HG03066 (cell line): ENCODE measurements at regions not wholly inside any gene's neighbourhood (a gene's known extent, or its start where the extent isn't known, plus 50 kb on each side); places are given as distances from the start of the nearest gene placed in this dataset.
"Not testable (repeated sequence)": the region's sequence is repeated elsewhere in the genome, so short reads cannot be mapped to it uniquely, and the experiment has no call there.

ENCODE experiments used
- ATAC-seq: cut with Tn5 transposase; IDR thresholded peaks from one replicate; pipeline ENCODE4 v1.9.1; 2021; ENCODE audit warnings: low read depth; ENCODE audit not compliant: unreplicated experiment

DNA sequence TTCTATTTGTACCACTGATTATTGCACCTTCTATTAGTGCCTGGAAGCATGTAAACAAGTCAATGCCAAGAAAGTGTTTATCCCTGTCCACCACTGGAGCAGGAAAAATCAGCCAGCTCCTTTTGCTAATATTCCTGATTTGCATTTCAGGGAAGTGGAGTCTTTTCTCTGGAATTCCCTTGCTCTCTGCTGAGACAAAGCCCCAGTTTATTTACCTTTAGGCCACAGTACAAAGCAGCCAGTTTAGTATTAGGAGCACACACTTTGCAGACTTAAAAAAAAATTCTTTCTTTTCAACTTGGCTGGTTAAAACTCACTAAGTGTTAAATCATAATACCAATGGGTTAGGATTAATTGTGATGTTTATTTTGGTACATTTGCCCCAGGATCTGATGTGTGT is 631.1 kb downstream of the PKHD1 start:
- ATAC-seq: no peak

DNA sequence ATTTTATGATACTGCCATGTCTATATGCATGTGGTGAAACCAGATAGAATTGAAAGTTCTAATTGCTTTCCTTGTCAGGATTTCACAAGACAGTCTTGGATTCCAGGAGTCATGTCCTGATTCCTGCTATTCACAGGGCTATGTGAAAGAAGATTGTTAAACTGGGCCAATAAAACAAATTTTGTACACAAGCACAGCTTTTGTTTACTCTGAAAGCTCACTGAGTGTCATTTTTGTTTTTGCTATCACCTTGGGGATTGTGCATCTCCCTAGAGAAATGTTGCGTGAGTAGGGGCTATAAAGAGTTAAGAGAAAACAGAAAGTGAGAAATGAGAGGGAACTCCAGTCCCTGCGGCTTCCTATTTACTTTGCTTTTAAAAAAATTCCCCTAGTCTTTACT is 627.5 kb downstream of the PKHD1 start:
- ATAC-seq: peak; percentile 85

DNA sequence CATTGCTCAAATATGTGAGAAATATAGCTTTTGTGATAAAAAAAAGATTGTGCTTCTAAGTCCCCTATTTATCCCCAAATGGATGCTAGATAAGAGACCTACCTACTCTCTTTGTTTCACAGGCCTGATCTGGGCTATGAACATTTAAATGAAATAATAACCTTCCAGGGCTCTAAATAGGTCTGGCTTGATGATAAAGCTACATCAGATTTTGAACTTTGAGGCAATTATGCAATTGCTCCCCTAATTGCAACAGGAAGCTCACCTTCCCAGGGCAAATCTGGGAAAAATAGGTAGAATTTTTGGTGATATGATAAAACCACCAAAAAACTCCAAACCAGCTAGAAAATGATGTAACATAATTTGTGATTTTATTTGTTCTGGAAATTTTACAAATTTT is 624.5 kb downstream of the PKHD1 start:
- no peak for ATAC-seq

DNA sequence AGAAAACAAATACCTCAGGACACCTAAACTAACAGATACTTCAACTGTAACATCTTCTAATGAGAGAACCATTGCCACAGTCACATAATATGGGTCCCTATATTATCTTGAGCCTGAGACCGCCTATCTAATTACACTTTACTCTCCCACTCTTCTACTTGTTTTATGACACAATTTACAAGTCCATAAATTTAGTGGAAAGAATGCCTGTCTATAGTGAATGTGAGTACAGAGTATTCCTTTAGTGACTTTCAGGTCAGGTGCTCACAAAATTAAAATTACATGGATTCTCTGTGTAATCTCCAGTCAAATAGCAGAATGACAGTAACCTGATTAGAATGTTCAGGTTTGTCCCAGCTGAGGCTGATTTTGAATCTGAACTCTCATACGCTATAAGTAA is 624.1 kb downstream of the PKHD1 start:
- ATAC-seq: no peak

DNA sequence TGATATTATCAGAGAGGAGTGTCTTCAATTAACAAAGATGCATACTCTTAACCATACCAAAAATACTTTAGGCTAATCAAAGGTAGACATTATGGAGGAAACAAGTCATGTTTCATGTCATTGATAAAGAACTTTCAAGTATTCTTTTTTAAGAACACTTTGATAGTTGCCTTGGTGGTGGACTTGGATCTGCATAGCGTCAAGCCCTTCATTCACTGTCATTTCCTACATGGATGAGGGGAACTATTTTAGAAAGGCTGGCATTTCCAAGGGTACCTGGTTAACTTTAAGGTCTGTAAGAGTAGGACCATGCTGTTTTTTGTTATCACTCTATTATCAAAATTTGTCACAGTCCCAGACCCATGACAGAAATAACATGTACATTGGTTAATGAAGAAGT is 622.5 kb downstream of the PKHD1 start:
- ATAC-seq: no peak

DNA sequence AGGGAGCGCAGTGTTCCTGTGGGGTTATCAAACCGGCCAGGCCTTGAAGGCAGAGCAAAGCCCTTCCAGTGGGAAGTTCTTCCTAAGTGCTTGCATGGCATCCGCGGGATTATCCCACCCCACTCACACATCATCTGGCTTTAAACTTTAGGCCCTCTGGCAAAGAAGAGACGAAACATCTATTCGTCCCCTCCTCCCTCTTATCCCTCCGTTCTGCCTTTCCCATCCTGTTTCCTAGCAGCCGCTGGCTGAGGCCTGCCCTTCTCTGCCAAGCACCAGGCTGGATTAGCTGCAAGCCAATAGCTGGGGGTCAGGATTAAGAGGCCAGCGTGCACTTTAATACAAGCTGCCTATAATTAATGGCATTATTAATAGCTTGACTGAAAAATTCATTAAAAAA is 621.0 kb downstream of the PKHD1 start:
- no peak for ATAC-seq

DNA sequence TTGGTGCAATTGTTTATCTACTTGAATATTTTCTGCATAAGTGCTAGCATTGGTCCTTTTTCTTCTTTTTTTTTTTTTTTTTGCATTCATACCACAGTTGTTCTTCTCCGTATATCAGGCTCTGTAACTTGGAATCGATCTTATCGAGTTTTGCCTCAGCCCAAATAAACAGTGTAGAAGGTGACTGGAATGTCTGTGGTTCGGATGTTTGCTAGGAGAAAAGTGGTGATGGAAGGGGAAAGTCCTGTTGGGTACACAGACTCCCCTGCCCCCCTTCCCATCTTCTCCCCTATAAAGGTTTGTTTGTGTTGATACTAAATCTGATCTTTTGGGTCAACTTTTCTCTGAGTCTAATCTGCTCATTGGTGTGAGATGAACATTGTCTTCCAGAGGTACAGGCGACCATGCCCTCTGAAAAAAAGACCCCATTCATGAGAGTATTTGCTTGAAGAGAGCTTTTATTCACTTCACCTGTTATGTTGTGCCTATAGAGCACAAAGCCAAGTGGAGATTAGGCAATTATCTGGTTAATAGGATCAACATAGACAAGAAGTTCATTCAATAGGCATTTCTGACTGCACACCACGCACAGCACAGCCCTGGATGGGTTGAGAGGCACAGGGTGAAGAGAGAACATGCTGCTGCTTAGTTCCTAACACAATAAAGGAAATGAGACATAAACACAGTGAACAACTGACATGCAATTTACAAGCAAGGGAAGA is 620.0 kb downstream of the PKHD1 start:
- no peak for ATAC-seq

DNA sequence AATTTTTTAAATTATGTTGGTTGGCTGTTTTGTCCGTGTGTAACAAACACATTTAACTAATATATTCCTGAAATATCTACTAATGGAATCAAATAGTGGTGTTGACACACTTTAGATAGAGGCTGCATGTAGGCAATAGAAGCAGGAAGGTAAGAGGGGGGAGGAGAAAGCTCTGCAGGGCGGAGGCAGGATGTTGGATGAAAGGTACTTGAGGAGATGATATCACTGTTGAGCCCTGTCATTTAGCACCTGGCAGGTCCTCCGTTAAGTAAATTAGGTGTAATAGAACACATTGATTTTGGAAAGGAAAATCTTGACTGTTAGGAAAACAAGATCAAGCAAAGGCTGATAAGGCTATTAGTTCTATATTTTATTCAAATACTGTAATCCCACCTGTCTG is 618.7 kb downstream of the PKHD1 start:
- no peak for ATAC-seq

DNA sequence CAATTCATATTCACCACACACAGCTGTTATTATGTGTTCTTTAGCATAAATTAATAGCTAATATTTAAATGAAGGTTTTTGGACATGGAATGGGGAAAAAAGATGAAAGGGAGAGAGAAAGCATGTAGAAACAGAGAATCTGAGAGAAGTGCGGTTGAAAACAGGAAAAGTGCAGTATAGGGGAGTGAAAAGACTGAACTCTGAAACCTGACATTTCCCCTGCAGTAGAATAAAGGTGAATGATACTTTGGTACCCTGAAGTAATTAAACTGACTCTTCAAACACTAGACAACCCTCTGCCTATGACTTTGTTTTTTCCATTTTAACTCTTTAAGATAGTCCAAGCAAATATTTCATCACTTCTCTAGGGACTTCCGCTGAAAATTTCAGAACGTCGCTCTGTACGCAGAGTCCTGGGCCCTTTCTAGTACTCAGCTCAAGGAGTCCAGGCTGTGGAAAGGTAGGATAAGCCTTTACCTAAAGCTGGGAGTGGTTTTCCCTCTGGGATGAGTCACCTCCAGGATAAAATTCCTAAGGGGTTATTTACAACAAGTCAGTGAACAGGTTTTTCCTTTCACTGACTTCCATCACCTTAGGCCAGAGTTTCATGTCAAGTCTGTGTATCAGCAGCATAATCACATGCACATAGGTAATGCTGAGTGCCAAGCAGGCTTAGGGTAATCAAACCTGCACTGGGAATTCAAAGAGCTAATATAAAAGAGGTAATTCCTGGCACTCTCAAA is 614.5 kb downstream of the PKHD1 start:
- ATAC-seq: no peak

DNA sequence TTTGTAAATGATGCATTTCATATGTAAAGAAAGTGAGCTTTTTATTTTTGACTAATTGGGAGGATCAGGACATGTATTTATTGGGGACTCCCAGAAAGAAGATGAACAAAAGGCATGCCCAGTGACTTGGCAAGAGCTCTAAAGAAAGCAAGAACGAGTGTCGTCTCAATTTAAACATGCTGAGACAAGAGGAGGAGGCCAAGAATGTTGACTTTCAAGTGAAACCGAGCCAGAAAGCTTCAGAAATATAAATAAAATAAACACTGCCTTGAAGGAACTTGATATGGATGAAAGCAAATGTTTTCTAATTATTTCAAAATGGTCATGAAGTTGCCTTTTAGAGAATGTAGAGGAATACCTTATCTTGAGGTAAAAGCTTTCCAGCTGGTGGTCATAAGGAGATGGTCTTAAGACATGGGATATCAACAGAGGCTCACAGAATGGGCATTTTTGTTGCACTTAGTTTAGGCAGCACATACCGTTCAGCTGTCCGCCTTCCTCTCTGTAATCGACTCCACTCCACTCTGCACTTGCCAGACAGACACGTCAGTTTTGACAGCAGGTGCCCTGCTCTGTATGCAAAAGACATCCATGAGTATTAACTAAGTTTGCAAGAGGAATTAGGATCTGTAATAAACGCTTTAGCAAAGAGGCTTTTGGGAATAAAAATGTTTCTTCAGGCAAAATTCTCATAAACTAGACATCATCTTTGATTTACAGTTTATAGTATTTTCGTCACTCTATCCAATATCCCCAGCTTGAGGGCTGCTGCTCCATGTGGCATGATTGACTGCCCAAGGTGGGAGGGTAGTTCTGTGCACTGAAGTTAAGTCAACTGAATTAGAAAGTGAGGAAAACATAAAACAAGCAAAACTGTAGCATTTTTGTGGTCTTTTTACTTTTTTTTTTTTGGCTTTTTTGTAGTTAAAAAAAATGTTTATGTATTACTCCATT is 613.1 kb downstream of the PKHD1 start:
- ATAC-seq: no peak

DNA sequence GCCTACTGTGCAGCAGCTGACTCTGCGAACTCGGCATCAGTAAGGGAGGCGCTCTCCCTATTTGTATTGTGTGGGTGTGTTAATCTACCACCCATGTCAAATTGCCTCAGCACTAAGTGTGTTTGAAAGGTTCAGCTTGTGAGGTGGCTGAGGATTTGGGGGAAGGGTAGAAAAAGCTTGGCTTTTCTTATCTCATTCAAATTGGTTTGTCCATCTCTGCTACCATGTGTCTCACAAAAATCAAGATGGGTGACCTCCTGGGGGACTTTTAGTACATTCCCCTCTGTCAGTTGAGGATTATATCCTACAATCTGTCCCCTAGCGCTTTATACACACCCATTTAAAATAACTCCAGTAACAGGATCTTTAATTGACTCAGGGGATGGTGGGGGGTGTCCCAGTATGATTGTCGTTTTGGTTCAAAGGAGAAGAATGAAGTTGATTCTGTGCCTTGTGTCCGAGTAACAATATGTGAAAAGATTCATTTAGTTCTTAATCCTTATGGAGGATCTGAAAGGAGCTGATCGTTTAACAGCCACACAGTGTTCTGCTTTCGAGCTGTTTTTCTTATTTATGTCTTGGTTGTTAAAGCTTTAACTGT is 609.6 kb downstream of the PKHD1 start:
- no peak for ATAC-seq

DNA sequence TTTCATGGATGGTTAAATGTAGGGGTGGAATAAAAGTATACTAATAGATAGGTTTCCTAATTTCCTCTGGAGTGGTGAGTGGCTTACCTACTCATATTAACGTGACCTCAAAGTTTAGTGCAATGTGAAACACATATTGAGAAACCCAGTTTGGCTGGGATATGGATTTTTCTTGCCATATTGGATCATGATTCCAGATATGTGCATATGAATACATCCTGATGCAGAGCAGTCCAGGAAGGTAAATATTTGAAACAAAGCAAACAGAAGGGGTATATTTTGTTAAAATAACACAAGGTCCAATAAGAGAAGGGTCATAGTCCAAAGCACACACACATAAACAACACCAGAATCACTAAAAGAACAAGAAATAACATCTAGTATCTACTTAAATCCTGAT is 608.1 kb downstream of the PKHD1 start:
- ATAC-seq: no peak

DNA sequence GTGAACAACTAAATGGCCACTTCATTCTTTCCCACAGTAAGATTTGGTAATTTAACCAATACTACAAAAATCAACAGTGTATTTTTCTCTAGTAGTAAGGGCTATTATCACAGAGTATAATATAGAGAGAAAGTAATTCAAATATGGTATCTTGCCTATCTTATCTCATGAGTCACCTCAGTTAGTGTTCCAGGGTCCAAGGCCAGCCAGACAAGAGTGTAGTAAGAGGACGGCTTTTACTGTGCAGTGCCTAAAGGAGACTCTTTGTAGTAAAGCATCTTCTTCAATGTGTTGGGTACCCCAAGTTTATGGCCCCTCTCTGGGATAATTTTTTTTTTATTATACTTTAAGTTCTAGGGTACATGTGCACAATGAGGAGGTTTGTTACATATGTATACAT is 607.4 kb downstream of the PKHD1 start:
- no peak for ATAC-seq

DNA sequence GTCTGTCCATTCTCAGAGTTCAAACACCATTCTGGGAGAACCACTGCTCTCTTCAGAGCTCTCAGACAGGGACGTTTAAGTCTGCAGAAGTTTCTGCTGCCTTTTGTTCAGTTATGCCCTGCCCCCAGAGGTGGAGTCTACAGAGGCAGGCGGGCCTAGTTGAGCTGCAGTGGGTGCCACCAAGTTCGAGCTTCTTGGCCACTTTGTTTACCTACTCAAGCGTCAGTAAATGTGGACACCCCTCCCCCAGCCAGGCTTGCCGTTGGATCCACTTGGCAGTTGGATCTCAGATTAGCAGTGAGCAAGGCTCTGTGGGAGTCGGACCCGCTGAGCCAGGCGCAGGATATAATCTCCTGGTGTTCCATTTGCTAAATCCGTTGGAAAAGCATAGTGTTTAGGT is 601.5 kb downstream of the PKHD1 start:
- ATAC-seq: not testable (repeated sequence)

DNA sequence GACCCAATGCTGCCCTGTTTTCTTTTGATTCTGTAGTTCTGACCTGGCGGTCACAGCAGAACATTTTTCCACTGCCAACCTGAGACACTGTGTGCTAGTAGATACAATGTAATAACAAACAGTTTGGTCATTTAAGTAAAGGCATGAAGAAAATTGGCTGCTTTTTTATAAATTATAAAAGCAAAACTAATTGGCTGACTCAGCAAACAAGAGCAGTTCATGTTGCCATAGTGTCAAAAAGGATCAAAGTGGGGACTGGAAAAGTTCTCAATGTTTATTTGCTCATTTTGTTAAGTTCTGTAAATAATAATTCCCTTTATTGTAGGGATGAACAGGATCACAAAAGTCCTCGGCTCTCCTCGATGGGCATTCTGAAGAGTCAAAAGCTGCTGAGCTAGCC is 599.5 kb downstream of the PKHD1 start:
- ATAC-seq: no peak

DNA sequence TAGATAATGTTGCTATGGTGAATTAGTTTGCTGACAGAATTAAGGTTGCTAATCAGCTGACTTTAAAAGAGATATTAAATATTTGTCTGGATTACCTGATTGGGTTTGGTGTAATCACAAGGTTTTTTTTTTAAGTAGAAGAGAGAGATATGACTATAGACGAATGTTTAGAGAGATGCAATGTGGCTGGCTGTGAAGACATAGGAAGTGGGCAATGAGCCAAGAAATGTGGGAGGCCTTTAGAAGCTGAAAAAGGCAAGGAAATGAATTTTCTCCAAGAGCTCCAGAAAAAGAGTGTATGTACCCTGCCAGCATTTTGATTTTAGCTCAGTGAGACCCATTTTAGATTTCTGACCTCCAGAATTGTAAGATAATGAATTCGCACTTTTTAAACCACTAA is 598.3 kb downstream of the PKHD1 start:
- no peak for ATAC-seq

DNA sequence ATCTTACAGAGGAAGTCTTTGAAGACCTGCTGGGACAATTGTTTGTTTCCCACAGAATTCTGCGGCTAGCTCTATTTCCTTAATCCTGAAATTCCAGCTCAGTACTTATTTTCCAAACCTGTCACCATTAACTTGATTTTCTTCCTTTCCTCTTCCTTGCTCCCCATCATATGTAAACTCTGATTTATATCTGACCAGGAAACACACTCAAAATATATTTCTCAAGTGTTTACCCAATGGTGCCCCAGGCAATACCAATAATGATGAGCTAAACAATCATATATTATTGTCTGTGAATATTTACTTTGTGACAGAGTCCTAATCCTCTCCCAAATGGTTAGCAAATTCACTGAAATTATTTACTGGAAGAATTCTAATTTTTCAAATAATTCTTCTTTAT is 597.3 kb downstream of the PKHD1 start:
- no peak for ATAC-seq

DNA sequence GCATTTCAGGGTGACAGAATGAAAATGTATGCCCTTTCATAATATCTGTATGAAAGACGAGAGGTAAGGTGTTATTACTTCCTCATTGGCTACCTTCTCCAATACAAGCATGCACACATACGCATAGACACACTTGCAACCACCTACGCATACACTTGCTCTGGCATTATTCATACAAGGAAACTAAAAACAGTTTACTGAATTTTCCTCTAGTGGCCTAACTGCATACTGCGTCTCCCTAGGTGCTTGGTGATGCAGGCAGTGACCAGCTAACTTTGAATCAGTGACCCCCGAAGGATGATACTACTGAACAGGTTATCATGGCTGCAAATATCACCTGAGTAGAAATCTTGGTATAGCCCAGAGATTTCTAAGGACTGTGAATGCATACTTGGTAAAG is 593.1 kb downstream of the PKHD1 start:
- no peak for ATAC-seq

DNA sequence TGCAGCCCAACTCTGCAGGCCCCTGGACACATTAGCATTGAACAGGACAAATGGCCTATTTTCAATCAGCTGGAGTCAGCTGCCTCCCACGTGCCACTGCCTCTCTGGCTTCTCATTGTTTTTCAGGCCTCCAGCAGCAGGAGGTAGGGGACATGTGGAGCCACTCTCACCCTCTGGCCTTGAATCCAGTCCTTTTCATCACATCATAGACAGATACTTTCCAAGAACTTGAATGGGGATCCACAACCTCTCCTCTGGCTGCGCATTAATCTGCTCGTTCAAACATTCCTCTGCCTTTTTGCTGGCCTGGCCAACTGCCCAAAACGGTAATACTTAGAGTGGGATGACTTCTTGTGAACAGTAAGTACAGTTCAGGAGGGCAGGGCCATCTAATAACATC is 592.3 kb downstream of the PKHD1 start:
- no peak for ATAC-seq

DNA sequence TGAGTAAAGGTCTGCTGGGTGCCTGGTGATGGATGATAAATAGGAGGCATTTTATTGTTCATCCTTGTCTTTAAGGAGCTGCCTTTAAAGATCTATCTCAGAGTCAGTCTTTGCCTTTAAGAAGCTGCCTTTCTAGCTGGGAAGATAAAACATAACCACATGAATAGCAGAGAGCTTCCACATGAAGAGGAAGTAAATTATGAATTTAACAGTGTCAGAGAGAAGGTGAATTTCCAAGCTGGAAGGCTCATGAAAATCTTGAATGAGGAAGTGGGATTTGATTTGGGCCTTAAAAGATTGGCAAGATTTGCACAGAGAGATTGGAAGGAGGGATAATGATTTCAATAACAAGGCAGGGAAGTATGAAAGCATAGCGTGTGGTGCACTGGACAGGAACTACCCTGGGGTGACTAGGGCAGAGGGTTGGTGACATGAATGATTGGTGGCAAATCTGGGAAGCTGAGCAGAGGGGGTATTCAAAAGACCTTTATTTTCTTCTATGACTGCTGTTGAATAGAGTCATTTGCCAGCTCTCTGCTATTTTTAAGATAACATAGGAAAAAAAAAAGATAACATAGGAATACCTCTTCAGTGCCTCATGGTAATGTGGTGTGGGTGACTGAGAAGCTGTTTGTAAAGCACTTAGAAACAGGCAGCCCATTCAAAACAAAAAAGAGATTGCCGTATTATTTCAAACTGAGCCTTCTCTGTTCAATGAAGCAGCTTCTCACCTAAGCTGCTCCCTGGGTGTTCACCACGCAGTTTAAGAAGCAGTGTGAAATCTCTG is 591.6 kb downstream of the PKHD1 start:
- ATAC-seq: no peak
